Osteoblast (primary cell): ENCODE measurements at regions not wholly inside any gene's neighbourhood (a gene's known extent, or its start where the extent isn't known, plus 50 kb on each side); places are given as distances from the start of the nearest gene placed in this dataset.

Experiments used
- DNase-seq: peaks from one replicate; pipeline ENCODE4 v3.0.0; 2011; ENCODE audit warnings: low spot score, mixed read lengths; ENCODE audit not compliant: insufficient read length; ENCODE audit errors: missing footprints
- H2AFZ ChIP-seq: 2 replicates; pipeline ENCODE4 v1.6.0; 2011; ENCODE audit warnings: mild to moderate bottlenecking, low read length
- H3K27ac ChIP-seq: 2 replicates; pipeline ENCODE4 v1.5.1; 2011; ENCODE audit warnings: mild to moderate bottlenecking, low read depth, low read length, moderate library complexity
- H3K27me3 ChIP-seq: 2 replicates; pipeline ENCODE4 v1.6.0; 2012; ENCODE audit warnings: mild to moderate bottlenecking, control low read depth, inconsistent platforms, low read length, moderate library complexity; ENCODE audit not compliant: insufficient read depth
- H3K36me3 ChIP-seq: 2 replicates; pipeline ENCODE4 v1.5.1; 2011; ENCODE audit warnings: mild to moderate bottlenecking, low read length, control low read depth, moderate library complexity; ENCODE audit not compliant: insufficient read depth
- H3K4me1 ChIP-seq: 2 replicates; pipeline ENCODE4 v1.5.1; 2011; ENCODE audit warnings: mild to moderate bottlenecking, low read length, control low read depth, moderate library complexity; ENCODE audit not compliant: insufficient read depth
- H3K4me2 ChIP-seq: 2 replicates; pipeline ENCODE4 v1.6.0; 2011; ENCODE audit warnings: mild to moderate bottlenecking, low read length; ENCODE audit not compliant: insufficient read depth
- H3K4me3 ChIP-seq: fragments of 200-600 bp; sonication (generic); 3 replicates; pipeline ENCODE4 v1.5.1; 2012; ENCODE audit warnings: mild to moderate bottlenecking, low read length, inconsistent platforms; ENCODE audit not compliant: insufficient read depth
- H3K79me2 ChIP-seq: 2 replicates; pipeline ENCODE4 v1.6.0; 2012; ENCODE audit warnings: mild to moderate bottlenecking, low read length, control low read depth, inconsistent platforms; ENCODE audit not compliant: insufficient read depth
- H3K9me3 ChIP-seq: 2 replicates; pipeline ENCODE4 v1.5.1; 2011; ENCODE audit warnings: low read depth, low read length, control low read depth
- H4K20me1 ChIP-seq: 2 replicates; pipeline ENCODE4 v1.6.0; 2012; ENCODE audit warnings: mild to moderate bottlenecking, low read length, control low read depth; ENCODE audit not compliant: insufficient read depth
- TF ChIP-seq, protein P1 (sequence below): IDR thresholded peaks from 2 replicates; pipeline ENCODE4 v1.5.1; 2011; ENCODE audit warnings: mild to moderate bottlenecking, low read depth, low read length, moderate library complexity; ENCODE audit errors: extremely low read depth

DNA sequence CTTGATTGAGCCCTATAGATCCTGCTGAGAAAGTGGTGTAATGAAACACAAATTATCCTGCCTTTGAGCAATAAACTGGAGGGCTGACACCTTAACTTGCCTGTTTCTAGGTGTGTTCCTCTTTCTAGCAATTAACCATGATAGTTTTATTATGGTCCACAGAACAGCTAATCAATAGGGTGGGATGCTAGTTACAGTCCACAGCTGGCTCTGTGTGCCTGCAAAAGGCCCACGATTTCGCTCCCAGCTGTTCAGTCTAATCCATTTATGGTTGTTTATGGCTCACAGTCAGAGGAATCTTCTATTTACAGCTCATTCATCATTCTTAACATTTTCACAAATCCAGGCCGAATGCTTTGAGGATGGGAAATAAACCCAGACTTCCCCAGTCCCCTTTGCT is 674.9 kb downstream of the SMARCA1 start:
- Histone ChIP-seq H3K36me3 (no peaks in the 10 kb centered on the region), H3K27me3 (no peaks in the 10 kb centered on the region), H3K27ac (no peak overlapping the region), H3K9me3 (peaks cover 3% of the 10 kb centered on the region), H3K4me3 (no peak overlapping the region), H2AFZ (no peak overlapping the region), H4K20me1 (no peaks in the 10 kb centered on the region), H3K79me2 (no peaks in the 10 kb centered on the region), H3K4me1 (no peaks in the 10 kb centered on the region), H3K4me2 (no peak overlapping the region)
- TF ChIP-seq, protein P1, sequence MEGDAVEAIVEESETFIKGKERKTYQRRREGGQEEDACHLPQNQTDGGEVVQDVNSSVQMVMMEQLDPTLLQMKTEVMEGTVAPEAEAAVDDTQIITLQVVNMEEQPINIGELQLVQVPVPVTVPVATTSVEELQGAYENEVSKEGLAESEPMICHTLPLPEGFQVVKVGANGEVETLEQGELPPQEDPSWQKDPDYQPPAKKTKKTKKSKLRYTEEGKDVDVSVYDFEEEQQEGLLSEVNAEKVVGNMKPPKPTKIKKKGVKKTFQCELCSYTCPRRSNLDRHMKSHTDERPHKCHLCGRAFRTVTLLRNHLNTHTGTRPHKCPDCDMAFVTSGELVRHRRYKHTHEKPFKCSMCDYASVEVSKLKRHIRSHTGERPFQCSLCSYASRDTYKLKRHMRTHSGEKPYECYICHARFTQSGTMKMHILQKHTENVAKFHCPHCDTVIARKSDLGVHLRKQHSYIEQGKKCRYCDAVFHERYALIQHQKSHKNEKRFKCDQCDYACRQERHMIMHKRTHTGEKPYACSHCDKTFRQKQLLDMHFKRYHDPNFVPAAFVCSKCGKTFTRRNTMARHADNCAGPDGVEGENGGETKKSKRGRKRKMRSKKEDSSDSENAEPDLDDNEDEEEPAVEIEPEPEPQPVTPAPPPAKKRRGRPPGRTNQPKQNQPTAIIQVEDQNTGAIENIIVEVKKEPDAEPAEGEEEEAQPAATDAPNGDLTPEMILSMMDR: no peak
- DNase-seq: no peak

DNA sequence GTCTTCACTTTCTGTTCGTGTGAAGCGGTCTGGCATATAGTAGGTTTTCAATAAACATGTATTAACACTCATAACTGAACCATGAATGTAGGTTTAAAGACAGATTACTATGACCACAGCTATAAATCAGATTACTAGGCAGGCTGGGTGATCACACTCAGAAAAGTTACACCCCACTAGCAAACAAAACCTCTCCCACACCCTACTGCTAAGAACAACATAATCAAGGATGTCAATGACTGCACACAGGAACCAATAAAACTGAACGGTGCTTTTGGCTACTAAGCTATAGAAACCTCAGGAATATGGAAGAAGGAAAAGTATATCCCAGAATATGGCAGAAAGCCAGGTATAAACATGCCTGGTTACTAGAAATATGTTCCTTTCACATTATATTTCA is 676.9 kb downstream of the SMARCA1 start:
- H3K4me1 ChIP-seq: no peaks in the 10 kb centered on the region
- H3K9me3 ChIP-seq: peaks cover 3% of the 10 kb centered on the region
- no peaks in the 10 kb centered on the region for H3K27me3 ChIP-seq
- TF ChIP-seq, protein P1: no peak
- DNase-seq: no peak
- H3K4me2 ChIP-seq: no peak overlapping the region
- H3K27ac ChIP-seq: no peak overlapping the region
- H3K36me3 ChIP-seq: no peaks in the 10 kb centered on the region
- no peak overlapping the region for H3K4me3 ChIP-seq
- no peak overlapping the region for H2AFZ ChIP-seq
- no peaks in the 10 kb centered on the region for H4K20me1 ChIP-seq
- no peaks in the 10 kb centered on the region for H3K79me2 ChIP-seq

DNA sequence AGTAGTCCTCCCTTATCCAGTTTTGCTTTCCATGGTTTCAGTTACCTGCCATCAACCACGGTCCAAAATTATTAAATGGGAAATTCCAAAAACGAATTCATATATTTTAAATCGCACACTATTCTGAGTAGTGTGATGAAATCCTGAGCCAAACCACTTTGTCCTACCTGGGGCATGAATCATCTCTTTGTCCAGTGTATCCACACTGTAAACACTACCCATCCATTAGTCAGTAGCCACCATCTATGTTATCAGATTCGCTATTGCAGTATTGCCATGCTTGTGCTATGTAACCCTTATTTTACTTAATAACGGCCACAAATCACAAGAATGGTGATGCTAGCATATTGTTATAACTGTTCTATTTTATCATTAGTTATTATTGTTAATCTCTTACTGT is 704.6 kb downstream of the SMARCA1 start:
- Histone ChIP-seq H3K4me1 (no peaks in the 10 kb centered on the region), H3K27me3 (no peaks in the 10 kb centered on the region), H3K4me2 (no peak overlapping the region), H3K4me3 (no peak overlapping the region), H4K20me1 (no peaks in the 10 kb centered on the region), H2AFZ (no peak overlapping the region), H3K79me2 (no peaks in the 10 kb centered on the region), H3K36me3 (no peaks in the 10 kb centered on the region), H3K27ac (no peak overlapping the region), H3K9me3 (no peaks in the 10 kb centered on the region)
- no peak for DNase-seq
- TF ChIP-seq, protein P1: no peak

DNA sequence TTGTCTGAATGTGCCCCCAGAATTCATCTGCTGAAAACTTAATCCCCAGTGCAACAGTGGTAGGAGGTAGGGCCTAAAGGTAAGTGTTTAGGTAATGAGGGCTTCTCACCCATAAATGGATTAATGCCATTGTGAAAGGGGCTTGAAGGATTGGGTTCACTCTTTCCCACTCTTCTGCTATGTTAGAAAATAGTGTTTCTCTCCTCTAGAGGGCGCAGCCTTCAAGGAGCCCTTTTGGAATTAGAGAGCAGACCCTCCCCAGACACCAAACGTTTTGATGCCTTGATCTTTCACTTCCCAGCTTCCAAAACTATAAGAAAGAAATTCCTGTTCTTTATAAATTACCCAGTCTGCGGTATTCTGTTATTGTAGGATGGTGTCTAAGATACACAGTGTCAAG is 706.4 kb downstream of the SMARCA1 start:
- TF ChIP-seq, protein P1: no peak
- H3K27me3 ChIP-seq: no peaks in the 10 kb centered on the region
- H3K4me3 ChIP-seq: no peak overlapping the region
- no peak for DNase-seq
- H3K27ac ChIP-seq: no peak overlapping the region
- H2AFZ ChIP-seq: no peak overlapping the region
- no peaks in the 10 kb centered on the region for H4K20me1 ChIP-seq
- peaks cover 3% of the 10 kb centered on the region for H3K9me3 ChIP-seq
- no peaks in the 10 kb centered on the region for H3K36me3 ChIP-seq
- H3K4me2 ChIP-seq: no peak overlapping the region
- H3K79me2 ChIP-seq: no peaks in the 10 kb centered on the region
- no peaks in the 10 kb centered on the region for H3K4me1 ChIP-seq
